HCT116 (cell line): ENCODE measurements at regions not wholly inside any gene's neighbourhood (a gene's known extent, or its start where the extent isn't known, plus 50 kb on each side); places are given as distances from the start of the nearest gene placed in this dataset.

Experiments used
- ATAC-seq: fragments of 200-7000 bp; cut with Tn5 transposase; 2 replicates; pipeline ENCODE4 v1.9.1; 2020; ENCODE audit warnings: mild to moderate bottlenecking, moderate library complexity
- BruUV-seq: library from RNA; stranded (reverse); fragments of 400-500 nt; replicated peaks from 2 replicates; lab custom pipeline; 2021; lab: Mats Ljungman, UMichigan
- CTCF ChIA-PET: fragments of 300-600 bp; sonication (Branson Sonifier 250); formaldehyde crosslinking; loops from one replicate; lab custom pipeline; 2021; ENCODE audit warnings: antibody characterized with exemption; lab: Charles Lee
- POLR2A ChIA-PET: fragments of 300-600, 350-600 bp; sonication (Branson Sonifier 250); formaldehyde crosslinking; loops from one replicate; lab custom pipeline; 2021; ENCODE audit warnings: antibody characterized with exemption; lab: Charles Lee
- RAD21 ChIA-PET, 2 experiments: fragments of 300-600 bp; sonication (Branson Sonifier 250); formaldehyde crosslinking; loops; one replicate each; lab custom pipeline; 2023; ENCODE audit warnings: low total read pairs in 2 of 2; ENCODE audit not compliant: uncharacterized antibody in 2 of 2, unreplicated experiment in 2 of 2, low non-redundant PET in 1 of 2; lab: Charles Lee
- DNase-seq: peaks from one replicate; pipeline ENCODE4 v3.0.0-alpha.2; 2010; ENCODE audit warnings: low read depth, low spot score
- H2AFZ ChIP-seq: fragments of 200-600 bp; shearing (Covaris generic), sonication (generic); 2 replicates; pipeline ENCODE4 v1.6.1; 2017; ENCODE audit warnings: low read depth, mixed run types, mixed read lengths, antibody characterized with exemption, low read length; ENCODE audit not compliant: poor library complexity, severe bottlenecking
- H3K27ac ChIP-seq: 2 replicates; pipeline ENCODE4 v1.5.1; 2012; ENCODE audit warnings: low read depth, low read length
- H3K27me3 ChIP-seq: fragments of 200-600 bp; sonication (generic); 2 replicates; pipeline ENCODE4 v1.6.1; 2016; ENCODE audit warnings: mixed run types, low read length, mixed read lengths; ENCODE audit not compliant: insufficient read depth
- H3K36me3 ChIP-seq, 2 experiments: fragments of 200-500 bp in 1 of 2; fragments of 200-600 bp in 1 of 2; sonication (Bioruptor generic) in 1 of 2; sonication (generic) in 1 of 2; 2 replicates each; pipeline versions ENCODE4 v1.5.1 to v1.6.1; 2014 to 2016; ENCODE audit warnings: low read length in 2 of 2, inconsistent platforms in 1 of 2, mixed read lengths in 1 of 2, mixed run types in 1 of 2; ENCODE audit not compliant: insufficient read depth in 2 of 2, control insufficient read depth in 1 of 2
- H3K4me1 ChIP-seq, 2 experiments: fragments of 200-600 bp in 1 of 2; sonication (generic) in 1 of 2; 2 replicates each; pipeline versions ENCODE4 v1.5.1 to v1.6.1; 2012 to 2017; ENCODE audit warnings: low read length in 2 of 2, inconsistent platforms in 1 of 2, mild to moderate bottlenecking in 1 of 2, mixed read lengths in 1 of 2, mixed run types in 1 of 2, moderate library complexity in 1 of 2; ENCODE audit not compliant: insufficient read depth in 2 of 2, control insufficient read depth in 1 of 2
- H3K4me2 ChIP-seq: fragments of 200-600 bp; sonication (generic); 2 replicates; pipeline ENCODE4 v1.6.1; 2017; ENCODE audit warnings: mixed run types, low read length, mixed read lengths
- H3K4me3 ChIP-seq, 2 experiments: fragments of 200-600 bp in 1 of 2; sonication (generic) in 1 of 2; replicated peaks in 1 of 2; 2 replicates each; pipeline ENCODE4 v1.5.1; 2011 to 2016; ENCODE audit warnings: low read length in 2 of 2, control low read depth in 1 of 2, low read depth in 1 of 2, mild to moderate bottlenecking in 1 of 2, mixed read lengths in 1 of 2, mixed run types in 1 of 2
- H3K79me2 ChIP-seq: fragments of 200-600 bp; sonication (generic); 2 replicates; pipeline ENCODE4 v1.6.1; 2017; ENCODE audit warnings: mild to moderate bottlenecking, mixed run types, low read length, moderate library complexity, mixed read lengths; ENCODE audit not compliant: insufficient read depth
- H3K9ac ChIP-seq: fragments of 200-600 bp; sonication (generic); 2 replicates; pipeline ENCODE4 v1.6.1; 2016; ENCODE audit warnings: low read length, mixed read lengths
- H3K9me2 ChIP-seq: fragments of 200-600 bp; sonication (generic), shearing (Covaris generic); 2 replicates; pipeline ENCODE4 v1.6.1; 2017; ENCODE audit warnings: mixed run types, mild to moderate bottlenecking, moderate library complexity; ENCODE audit not compliant: insufficient read depth
- H3K9me3 ChIP-seq, 2 experiments: fragments of 200-500 bp in 1 of 2; fragments of 200-600 bp in 1 of 2; sonication (Bioruptor generic) in 1 of 2; sonication (generic) in 1 of 2; 2 replicates each; pipeline ENCODE4 v1.6.1; 2014 to 2017; ENCODE audit warnings: low read length in 2 of 2, mixed read lengths in 2 of 2, inconsistent platforms in 1 of 2, low read depth in 1 of 2, mild to moderate bottlenecking in 1 of 2, mixed run types in 1 of 2, moderate library complexity in 1 of 2; ENCODE audit not compliant: control insufficient read depth in 1 of 2, insufficient read depth in 1 of 2
- H4K20me1 ChIP-seq: fragments of 200-600 bp; sonication (generic), shearing (Covaris generic); 2 replicates; pipeline ENCODE4 v1.6.1; 2017; ENCODE audit warnings: mixed run types, mild to moderate bottlenecking, moderate library complexity; ENCODE audit not compliant: insufficient read depth
- POLR2A ChIP-seq: IDR thresholded peaks from 2 replicates; pipeline ENCODE4 v1.7.0; 2011; ENCODE audit warnings: borderline replicate concordance; ENCODE audit not compliant: insufficient read depth, insufficient read length; ENCODE audit errors: extremely low read depth
- RAD21 ChIP-seq: IDR thresholded peaks from 2 replicates; pipeline ENCODE4 v1.6.1; 2012; ENCODE audit warnings: low read depth, mild to moderate bottlenecking
- REST ChIP-seq: IDR thresholded peaks from 2 replicates; pipeline ENCODE4 v1.6.1; 2012; ENCODE audit warnings: low read depth
- SP1 ChIP-seq: IDR thresholded peaks from 2 replicates; pipeline ENCODE4 v1.6.1; 2012; ENCODE audit warnings: low read depth
- YY1 ChIP-seq: IDR thresholded peaks from 2 replicates; pipeline ENCODE4 v1.6.1; 2011; ENCODE audit warnings: low read length, low read depth, moderate library complexity, mild to moderate bottlenecking; ENCODE audit not compliant: insufficient replicate concordance; ENCODE audit errors: extremely low read depth
- ZNF274 ChIP-seq: fragments of 200-500 bp; sonication (Bioruptor generic); IDR thresholded peaks from 2 replicates; pipeline ENCODE4 v1.6.1; 2014; ENCODE audit warnings: mild to moderate bottlenecking, low read depth, low read length, inconsistent platforms
- intact Hi-C: fragments of 100-400 bp; cut with micrococcal nuclease; formaldehyde crosslinking; loops from 2 replicates; pipeline ENCODE4 v1.10.0; 2022

- ChIA-PET CTCF (no interaction called here), POLR2A (no interaction called here), RAD21 (no interaction called here)
- no peak overlapping the region for H3K27ac ChIP-seq
- no peaks in the 10 kb centered on the region for H3K4me1 ChIP-seq
- no peaks in the 10 kb centered on the region for H3K79me2 ChIP-seq
- BruUV-seq: no TSS peak
- H3K4me3 ChIP-seq: no peak overlapping the region
- no peak overlapping the region for H3K9ac ChIP-seq
- no peak overlapping the region for H3K4me2 ChIP-seq
- no peaks in the 10 kb centered on the region for H4K20me1 ChIP-seq
- H3K9me2 ChIP-seq: no peaks in the 10 kb centered on the region
- H2AFZ ChIP-seq: no peak overlapping the region
- intact Hi-C loops: no loop called here
- ATAC-seq: no peak
- H3K36me3 ChIP-seq: no peaks in the 10 kb centered on the region
- TF ChIP-seq SP1 (no peak), YY1 (no peak), ZNF274 (no peak), REST (no peak), POLR2A (no peak), RAD21 (no peak)
- no peak for DNase-seq
- no peaks in the 10 kb centered on the region for H3K27me3 ChIP-seq
- H3K9me3 ChIP-seq: no peaks in the 10 kb centered on the region; a peak in 1 of 4 replicates
Measured at GRCh38 chr18:38933910-38934510, 1368.4 kb upstream of the CELF4 start.
